AG08396 (cell line): ENCODE measurements at regions not wholly inside any gene's neighbourhood (a gene's known extent, or its start where the extent isn't known, plus 50 kb on each side); places are given as distances from the start of the nearest gene placed in this dataset.
"Not testable (repeated sequence)": the region's sequence is repeated elsewhere in the genome, so short reads cannot be mapped to it uniquely, and the experiment has no call there.

Experiments used
- DNase-seq: peaks from one replicate; pipeline ENCODE4 v3.0.0; 2012; ENCODE audit warnings: low spot score, mixed read lengths

GRCh38 chr5:167284222-167284890, 1007.1 kb upstream of the WWC1 start:
- peak; percentile 33 for DNase-seq

DNA sequence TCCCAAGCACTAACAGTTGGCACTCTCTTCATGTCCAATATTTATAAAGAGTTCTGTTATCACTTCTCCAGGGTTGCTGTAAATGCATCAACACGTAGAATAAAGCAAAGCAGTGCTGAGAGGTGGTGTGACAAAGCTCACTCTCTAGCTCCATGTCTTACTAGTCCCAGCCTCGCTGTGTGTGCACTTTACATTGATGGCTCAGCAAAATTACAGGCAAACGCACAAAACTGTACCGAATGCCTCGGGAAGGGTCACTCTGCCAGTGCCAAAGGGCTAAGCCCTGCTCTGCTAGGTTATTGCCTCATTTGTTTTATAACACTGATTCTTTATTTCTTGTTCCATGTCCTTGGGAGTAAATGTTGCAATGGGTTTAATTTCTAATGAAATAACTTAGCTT, 1005.9 kb upstream of the WWC1 start:
- DNase-seq, result no peak

DNA sequence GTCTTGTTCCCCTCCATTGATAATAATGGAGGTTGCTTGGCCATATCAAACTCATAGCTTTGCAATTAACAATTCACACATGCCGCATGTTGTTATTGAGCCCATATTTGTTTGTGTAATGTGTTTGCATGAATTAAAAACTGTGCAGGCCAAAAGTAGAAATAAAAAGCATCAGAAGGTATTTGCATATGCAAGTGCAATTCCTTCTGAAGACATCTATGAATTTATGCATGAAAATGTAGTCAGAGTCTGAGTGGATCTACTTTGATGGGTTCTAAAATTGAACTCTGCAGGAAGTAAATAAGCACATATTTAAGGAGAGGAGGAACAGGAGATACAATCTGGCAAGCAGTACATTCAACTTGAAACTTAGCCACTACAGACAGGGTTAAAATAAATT, 1004.6 kb upstream of the WWC1 start:
- no peak for DNase-seq

DNA sequence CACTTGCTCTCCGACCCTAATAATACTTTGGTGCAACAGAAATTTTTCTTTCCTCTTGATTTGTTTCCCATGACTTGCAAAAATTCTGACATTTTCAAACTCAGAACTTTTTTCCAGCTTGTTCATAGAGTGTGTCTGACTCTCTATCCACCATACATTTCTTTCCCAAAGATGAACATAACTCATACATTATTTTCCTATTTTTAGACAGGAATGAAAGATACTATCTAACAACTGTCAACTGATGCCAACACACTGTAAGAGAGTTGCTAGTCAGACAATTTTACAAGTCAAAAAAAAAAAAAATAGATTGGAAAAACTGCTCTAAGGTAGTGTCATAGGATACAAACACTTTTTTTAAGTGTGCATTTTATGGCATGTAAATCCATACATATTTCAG, 1001.0 kb upstream of the WWC1 start:
- no peak for DNase-seq

DNA sequence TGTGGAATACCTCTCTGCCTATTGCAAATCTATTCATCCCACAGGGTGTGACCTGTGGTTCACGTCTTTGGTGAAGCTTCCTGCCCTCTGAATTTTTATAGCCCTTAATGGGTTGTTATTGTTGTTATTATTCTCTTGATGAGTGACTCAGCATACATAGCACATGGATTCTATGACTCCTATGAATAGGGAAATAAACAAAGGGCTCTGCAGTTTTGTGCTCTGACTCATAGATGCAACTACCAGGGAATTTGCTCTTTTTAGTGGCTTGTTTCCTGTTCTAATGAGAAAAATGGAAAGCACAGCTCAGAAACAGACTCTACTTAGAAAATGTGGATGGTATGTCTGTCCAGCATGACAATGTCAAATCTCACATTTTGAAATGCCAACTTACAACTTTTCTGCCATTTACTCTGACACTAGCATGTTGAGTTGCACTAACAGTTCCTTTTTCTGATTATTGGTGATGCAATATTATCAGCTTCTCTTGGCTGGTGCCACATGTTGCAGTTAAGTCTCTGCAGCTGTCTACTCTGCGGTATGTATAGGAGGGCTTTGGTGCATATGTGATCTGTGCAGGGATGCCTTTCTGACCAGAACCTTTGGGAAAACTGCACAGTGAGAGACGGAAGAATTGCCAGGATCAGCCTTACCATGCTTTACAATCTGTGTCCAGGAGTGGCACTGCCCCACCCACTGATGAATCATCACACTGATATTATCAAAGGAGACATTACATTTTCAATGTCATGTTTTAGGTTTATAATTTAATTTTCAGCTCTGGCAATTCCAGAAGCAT, 996.4 kb upstream of the WWC1 start:
- DNase-seq, result peak; percentile 82

DNA sequence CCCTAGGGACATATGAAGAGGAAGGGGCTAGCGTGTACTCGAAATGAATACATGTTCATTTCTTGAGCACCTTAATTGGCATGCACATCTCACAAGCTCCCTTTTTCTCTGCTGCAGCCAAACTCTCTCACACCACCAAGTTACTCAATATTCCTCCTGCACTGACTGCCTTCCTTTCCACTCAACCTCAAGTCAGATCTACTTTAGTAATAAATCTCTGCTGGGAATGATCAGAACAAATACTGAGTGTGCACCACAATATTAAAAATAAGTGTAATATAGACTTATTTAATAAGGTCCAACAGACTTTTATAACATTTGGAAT, 995.8 kb upstream of the WWC1 start:
- no peak for DNase-seq

- DNase-seq, result no peak
Observed at GRCh38 chr5:167296066-167296465, 995.4 kb upstream of the WWC1 start.

DNA sequence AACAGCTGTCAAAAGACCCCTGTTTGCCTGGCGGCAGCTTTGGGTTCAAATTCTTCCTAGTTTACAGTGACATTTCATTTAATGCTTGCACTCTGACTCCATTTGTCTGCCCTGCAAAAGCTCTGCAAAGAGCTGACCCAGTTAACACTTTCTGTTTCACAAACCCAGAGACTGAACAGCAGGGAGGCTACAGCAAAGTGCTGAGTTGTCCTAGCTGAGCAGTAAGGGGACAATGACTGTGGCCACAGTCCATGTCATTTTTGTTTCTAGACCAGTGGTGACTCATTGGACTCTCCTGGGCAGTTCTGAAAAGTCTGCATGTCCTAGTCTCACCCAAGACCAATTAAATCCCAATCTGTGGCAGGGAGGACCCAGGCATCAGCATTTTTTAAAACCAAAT, 994.8 kb upstream of the WWC1 start:
- DNase-seq, result no peak

- not testable (repeated sequence) for DNase-seq
Observed at GRCh38 chr5:167299861-167300260, 991.6 kb upstream of the WWC1 start.

GRCh38 chr5:167303582-167303981, 987.9 kb upstream of the WWC1 start:
- no peak for DNase-seq

DNA sequence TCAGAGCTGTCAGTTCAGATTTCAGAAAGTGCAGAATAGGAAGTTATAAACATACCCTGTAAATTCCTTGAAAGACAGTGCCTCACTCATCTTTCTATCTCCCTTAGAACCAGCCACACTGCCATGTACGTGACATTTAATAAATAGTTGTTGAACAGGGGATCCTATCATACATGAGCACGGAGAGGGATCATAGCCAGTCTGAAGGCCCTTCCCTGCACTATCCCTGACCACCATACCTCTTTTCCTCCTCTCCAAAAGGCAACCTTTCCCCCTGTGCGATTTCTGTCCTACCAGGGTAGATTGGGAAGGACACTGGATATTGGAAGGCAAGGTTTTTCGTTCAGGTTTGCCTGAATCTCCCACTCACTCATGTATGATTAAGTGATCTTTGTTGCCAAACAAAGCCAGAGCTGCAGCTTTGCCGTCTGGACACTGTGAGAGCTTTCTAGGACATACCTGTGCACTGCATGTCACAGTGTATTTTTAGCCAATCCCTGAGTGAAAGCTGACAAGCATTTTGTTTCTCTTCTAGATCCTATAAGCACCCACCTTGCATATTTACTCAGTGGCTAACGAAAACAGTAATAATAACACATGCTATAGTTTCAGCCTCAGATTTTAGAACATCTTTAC, 986.5 kb upstream of the WWC1 start:
- DNase-seq, result no peak

GRCh38 chr5:167305591-167306213, 985.7 kb upstream of the WWC1 start:
- DNase-seq, result no peak

- DNase-seq, result no peak
Observed at GRCh38 chr5:167307042-167307441, 984.4 kb upstream of the WWC1 start.

DNA sequence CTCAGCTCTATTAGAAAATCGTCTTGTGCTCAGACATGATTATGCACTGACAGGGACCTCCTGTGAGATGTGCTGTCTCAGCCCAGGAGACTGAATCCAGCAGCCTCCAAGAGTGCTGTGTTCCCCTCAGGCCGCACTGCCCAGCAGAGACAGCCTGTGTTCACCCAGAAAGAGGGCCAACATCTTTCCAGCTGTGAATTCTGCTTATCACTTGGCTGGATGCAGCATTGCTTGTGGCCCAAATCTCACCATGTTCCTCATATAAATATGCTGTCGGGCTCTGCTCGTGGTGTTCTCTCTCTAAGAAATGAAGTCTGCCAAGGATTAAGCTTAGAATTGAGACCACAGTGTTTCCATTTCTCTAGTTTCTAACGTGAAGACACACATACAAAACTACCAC, 983.0 kb upstream of the WWC1 start:
- DNase-seq, result no peak

- no peak for DNase-seq
Observed at GRCh38 chr5:167309941-167310517, 981.4 kb upstream of the WWC1 start.

GRCh38 chr5:167311340-167311739, 980.1 kb upstream of the WWC1 start:
- no peak for DNase-seq

DNA sequence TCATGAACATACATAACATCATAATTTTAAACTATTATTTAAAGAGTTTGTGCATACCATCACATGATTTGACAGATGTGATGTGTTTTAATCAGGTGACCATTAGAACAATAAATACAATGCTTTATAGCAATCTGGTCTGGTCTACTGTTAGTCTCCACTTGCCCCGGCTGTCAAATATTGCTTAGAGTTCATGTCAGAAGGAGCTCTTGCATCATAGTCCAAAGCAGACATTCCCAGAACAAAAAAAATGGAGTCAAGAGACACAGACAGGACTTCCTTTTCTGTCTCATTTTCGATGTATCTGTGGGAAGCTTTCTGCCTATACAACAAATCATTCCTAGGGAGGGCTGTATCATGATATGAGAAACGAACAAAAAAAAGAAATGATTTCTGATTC, 979.2 kb upstream of the WWC1 start:
- no peak for DNase-seq

GRCh38 chr5:167315762-167316161, 975.7 kb upstream of the WWC1 start:
- DNase-seq, result no peak

DNA sequence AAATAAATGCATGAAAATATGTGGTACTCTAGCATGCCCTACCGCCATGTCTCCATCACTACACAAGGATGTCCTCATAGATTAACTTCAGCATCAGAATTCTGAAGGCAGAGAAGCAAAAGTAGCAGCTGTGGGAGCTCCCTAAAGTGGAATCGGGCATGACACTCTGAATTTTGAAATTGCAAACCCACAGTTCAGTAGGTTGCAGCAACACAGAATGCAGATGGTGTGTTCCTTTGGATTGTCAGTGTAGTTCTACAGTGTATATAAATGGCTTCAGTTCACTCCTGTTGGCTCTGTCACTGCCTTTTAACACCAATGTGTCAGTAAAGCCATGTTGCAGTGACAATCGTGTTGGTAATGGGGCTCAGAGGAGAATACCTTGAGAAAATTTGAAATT, 973.6 kb upstream of the WWC1 start:
- peak; percentile 5 for DNase-seq

- DNase-seq, result no peak
Observed at GRCh38 chr5:167319243-167319642, 972.2 kb upstream of the WWC1 start.

DNA sequence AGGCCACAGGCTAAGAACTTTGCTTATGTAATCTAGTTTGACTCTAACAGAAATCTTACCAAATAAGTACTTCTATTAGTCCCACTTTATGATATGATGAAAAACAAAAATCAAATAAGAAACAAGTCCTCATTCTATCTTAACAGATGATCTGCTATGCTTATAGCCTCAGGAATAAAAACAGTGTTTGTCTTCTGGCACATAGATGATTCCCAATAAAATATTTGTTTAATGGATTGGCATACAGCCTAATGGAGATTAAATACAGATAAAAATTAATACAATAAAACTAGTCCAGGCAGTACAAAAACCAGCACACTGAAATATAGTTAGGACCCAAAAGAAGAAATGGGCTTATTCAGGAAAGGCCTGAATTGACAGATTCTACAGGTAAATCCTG, 971.4 kb upstream of the WWC1 start:
- DNase-seq, result no peak

DNA sequence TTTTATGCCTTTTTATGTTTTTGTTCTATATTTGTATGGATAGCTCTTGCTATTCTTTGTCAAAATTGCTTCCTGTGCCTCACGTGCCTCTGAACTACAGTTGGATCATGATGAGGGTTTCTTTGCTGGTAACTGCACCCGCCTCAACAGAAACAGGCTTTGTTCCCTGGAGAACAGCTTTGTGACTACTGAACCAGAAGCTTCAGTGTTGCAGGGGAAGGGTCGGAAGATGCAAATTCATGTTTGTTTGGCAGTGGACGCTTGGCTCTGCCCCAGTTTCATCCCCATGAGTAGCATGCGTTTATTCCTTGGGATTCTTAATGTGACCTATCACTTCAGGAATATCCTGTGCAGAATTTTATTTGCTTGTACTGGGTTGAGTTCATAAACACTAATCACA, 959.1 kb upstream of the WWC1 start:
- no peak for DNase-seq

GRCh38 chr5:167336161-167336560, 955.3 kb upstream of the WWC1 start:
- no peak for DNase-seq
